Vagina (tissue), 2 donors: ENCODE measurements at regions not wholly inside any gene's neighbourhood (a gene's known extent, or its start where the extent isn't known, plus 50 kb on each side); places are given as distances from the start of the nearest gene placed in this dataset.

Source experiments
- CTCF ChIP-seq, 3 experiments: fragments of 450-650 bp in 2 of 3; fragments of 200-600 bp in 1 of 3; sonication (generic) in 1 of 3; IDR thresholded peaks; one replicate each; pipeline ENCODE4 v1.5.1; 2017 to 2019; ENCODE audit warnings: antibody characterized with exemption in 3 of 3, mild to moderate bottlenecking in 2 of 3, moderate library complexity in 2 of 3
- POLR2A ChIP-seq, 2 donors: fragments of 450-650 bp; IDR thresholded peaks; one replicate each; pipeline ENCODE4 v1.6.1; 2017; ENCODE audit warnings: antibody characterized with exemption in 2 of 2, mild to moderate bottlenecking in 2 of 2, moderate library complexity in 2 of 2

DNA sequence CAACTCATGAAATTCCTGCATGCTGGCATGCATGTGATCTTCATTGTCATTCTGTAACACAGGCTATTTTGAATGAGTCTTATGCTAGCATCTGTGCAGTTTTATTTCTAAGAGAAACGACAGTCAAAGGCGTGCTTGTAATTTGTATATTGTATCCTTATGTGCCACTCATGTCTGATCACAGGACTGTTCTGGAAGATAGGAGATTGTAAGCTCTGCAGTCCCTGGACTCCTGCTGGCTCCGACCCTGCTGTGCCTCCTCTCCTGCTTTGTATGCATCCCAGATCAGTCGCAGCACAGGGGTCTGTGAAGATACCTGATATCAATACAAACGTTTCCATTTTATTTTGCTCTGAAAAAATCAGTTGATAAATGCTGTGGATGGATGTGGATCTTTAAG lies 653.1 kb downstream of the LIG4 start:
- no peak for TF ChIP-seq CTCF (IDR thresholded peaks at IDR 0.05)
- TF ChIP-seq POLR2A (IDR thresholded peaks at IDR 0.05): no peak
